Activated CD8-positive, alpha-beta T cell treated with anti-CD3 and anti-CD28 coated beads for 36 hours (primary cell): ENCODE measurements at regions not wholly inside any gene's neighbourhood (a gene's known extent, or its start where the extent isn't known, plus 50 kb on each side); places are given as distances from the start of the nearest gene placed in this dataset.

Experiments
- ATAC-seq: fragments of 200-7000 bp; cut with Tn5 transposase; one replicate; pipeline ENCODE4 v1.10.0; 2021; ENCODE audit warnings: mild to moderate bottlenecking, moderate library complexity
- CTCF ChIA-PET: fragments of 350-600 bp; sonication (Branson Sonifier 250); formaldehyde crosslinking; loops from one replicate; lab custom pipeline; 2021; ENCODE audit warnings: antibody characterized with exemption; lab: Charles Lee
- POLR2A ChIA-PET: fragments of 350-600 bp; sonication (Branson Sonifier 250); formaldehyde crosslinking; loops from one replicate; lab custom pipeline; 2021; ENCODE audit warnings: antibody characterized with exemption; lab: Charles Lee
- DNase-seq: peaks from one replicate; pipeline ENCODE4 v3.0.0-alpha.2; 2020
- H3K27ac Mint-ChIP-seq: one replicate; pipeline ENCODE4 v1.8.0; 2021; ENCODE audit warnings: mild to moderate bottlenecking, mixed read lengths
- H3K27me3 Mint-ChIP-seq: one replicate; pipeline ENCODE4 v1.8.0; 2021; ENCODE audit warnings: mixed read lengths
- H3K36me3 Mint-ChIP-seq: one replicate; pipeline ENCODE4 v1.8.0; 2021; ENCODE audit warnings: low read depth, mixed read lengths
- H3K4me1 Mint-ChIP-seq: one replicate; pipeline ENCODE4 v1.8.0; 2021; ENCODE audit warnings: low read depth, mixed read lengths
- H3K4me3 Mint-ChIP-seq: one replicate; pipeline ENCODE4 v1.8.0; 2021; ENCODE audit warnings: mild to moderate bottlenecking, moderate library complexity, mixed read lengths
- H3K9me3 Mint-ChIP-seq: one replicate; pipeline ENCODE4 v1.8.0; 2021; ENCODE audit warnings: mixed read lengths
- CTCF ChIP-seq: fragments of 200-600 bp; IDR thresholded peaks from one replicate; pipeline ENCODE4 v1.8.0; 2022; ENCODE audit warnings: antibody characterized with exemption, mild to moderate bottlenecking
- intact Hi-C: fragments of 100-400 bp; cut with micrococcal nuclease; formaldehyde crosslinking; loops from one replicate; pipeline ENCODE4 v1.10.0; 2022

DNA sequence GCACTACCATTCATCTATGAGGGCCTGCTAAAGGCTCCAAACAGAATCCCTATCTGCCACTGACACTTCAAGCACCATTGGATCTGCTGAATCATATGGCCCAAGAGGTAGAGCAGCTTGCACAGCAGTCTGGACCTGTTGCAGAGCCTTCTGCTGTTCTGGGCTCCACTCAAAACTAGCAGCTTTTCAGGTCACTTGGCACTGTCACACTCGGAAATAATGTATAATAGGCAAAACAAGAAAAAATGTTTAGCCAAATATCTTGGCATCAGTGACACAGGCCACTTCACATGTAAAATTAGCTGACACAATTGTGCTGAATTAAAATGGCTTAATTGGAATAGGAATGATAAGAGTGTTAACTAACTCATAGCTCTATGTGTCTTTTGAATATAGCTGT is 1182.9 kb upstream of the LRRTM3 start:
- POLR2A ChIA-PET = no interaction called here
- intact Hi-C loops = no loop called here
- no peak for ATAC-seq
- no peaks in the 10 kb centered on the region for H3K27me3 Mint-ChIP-seq
- CTCF ChIA-PET = no interaction called here
- no peak for DNase-seq
- H3K4me1 Mint-ChIP-seq = no peaks in the 10 kb centered on the region
- no peak overlapping the region for H3K27ac Mint-ChIP-seq
- H3K4me3 Mint-ChIP-seq = no peak overlapping the region
- peaks cover 8% of the 10 kb centered on the region for H3K9me3 Mint-ChIP-seq
- TF ChIP-seq CTCF = no peak
- no peaks in the 10 kb centered on the region for H3K36me3 Mint-ChIP-seq

- ChIA-PET CTCF (no interaction called here), POLR2A (no interaction called here)
- no peak for TF ChIP-seq CTCF
- H3K36me3 Mint-ChIP-seq = no peaks in the 10 kb centered on the region
- DNase-seq = no peak
- intact Hi-C loops = no loop called here
- peaks cover 5% of the 10 kb centered on the region for H3K9me3 Mint-ChIP-seq
- H3K4me1 Mint-ChIP-seq = no peaks in the 10 kb centered on the region
- no peak for ATAC-seq
- no peaks in the 10 kb centered on the region for H3K27me3 Mint-ChIP-seq
- no peak overlapping the region for H3K27ac Mint-ChIP-seq
- no peak overlapping the region for H3K4me3 Mint-ChIP-seq
Observed at GRCh38 chr10:65751218-65751617, 1174.6 kb upstream of the LRRTM3 start.

GRCh38 chr10:65751896-65752295 is 1173.9 kb upstream of the LRRTM3 start:
- Mint-ChIP-seq H3K4me3 (no peak overlapping the region), H3K4me1 (no peaks in the 10 kb centered on the region), H3K27ac (no peak overlapping the region), H3K9me3 (peaks cover 5% of the 10 kb centered on the region), H3K27me3 (no peaks in the 10 kb centered on the region), H3K36me3 (no peaks in the 10 kb centered on the region)
- ChIA-PET CTCF (no interaction called here), POLR2A (no interaction called here)
- TF ChIP-seq CTCF = no peak
- intact Hi-C loops = no loop called here
- no peak for DNase-seq
- no peak for ATAC-seq

DNA sequence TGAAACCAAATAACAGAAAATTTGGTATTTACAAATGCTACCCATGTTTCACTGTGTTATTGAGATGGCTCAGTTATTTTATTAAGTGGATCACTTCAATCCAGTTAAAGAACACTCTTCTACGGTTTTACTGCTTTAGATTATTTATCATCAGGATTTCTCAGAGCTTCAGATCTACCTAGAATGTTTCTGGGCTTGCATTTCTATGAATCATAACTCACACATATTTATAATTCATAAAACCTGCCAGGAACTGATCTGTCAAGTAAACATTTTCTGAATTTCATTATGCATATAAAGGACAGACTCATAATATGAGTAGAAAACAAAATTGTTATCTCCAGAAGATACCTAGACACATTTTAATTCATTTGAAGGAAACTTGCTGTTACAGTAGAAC is 1172.3 kb upstream of the LRRTM3 start:
- no peaks in the 10 kb centered on the region for H3K36me3 Mint-ChIP-seq
- DNase-seq (no peak), ATAC-seq (no peak)
- CTCF ChIA-PET = no interaction called here
- H3K27me3 Mint-ChIP-seq = no peaks in the 10 kb centered on the region
- intact Hi-C loops = no loop called here
- no peak for TF ChIP-seq CTCF
- no peak overlapping the region for H3K27ac Mint-ChIP-seq
- POLR2A ChIA-PET = no interaction called here
- peaks cover 4% of the 10 kb centered on the region for H3K9me3 Mint-ChIP-seq
- H3K4me1 Mint-ChIP-seq = no peaks in the 10 kb centered on the region
- no peak overlapping the region for H3K4me3 Mint-ChIP-seq

GRCh38 chr10:65754112-65754511 is 1171.7 kb upstream of the LRRTM3 start:
- ChIA-PET CTCF (no interaction called here), POLR2A (no interaction called here)
- intact Hi-C loops = no loop called here
- no peaks in the 10 kb centered on the region for H3K27me3 Mint-ChIP-seq
- H3K27ac Mint-ChIP-seq = no peak overlapping the region
- no peaks in the 10 kb centered on the region for H3K36me3 Mint-ChIP-seq
- no peak for DNase-seq
- peaks cover 4% of the 10 kb centered on the region for H3K9me3 Mint-ChIP-seq
- ATAC-seq = no peak
- TF ChIP-seq CTCF = no peak
- no peak overlapping the region for H3K4me3 Mint-ChIP-seq
- H3K4me1 Mint-ChIP-seq = no peaks in the 10 kb centered on the region
